ENCODE measurements at regions not wholly inside any gene's neighbourhood (a gene's known extent, or its start where the extent isn't known, plus 50 kb on each side); places are given as distances from the start of the nearest gene placed in this dataset.

DNA sequence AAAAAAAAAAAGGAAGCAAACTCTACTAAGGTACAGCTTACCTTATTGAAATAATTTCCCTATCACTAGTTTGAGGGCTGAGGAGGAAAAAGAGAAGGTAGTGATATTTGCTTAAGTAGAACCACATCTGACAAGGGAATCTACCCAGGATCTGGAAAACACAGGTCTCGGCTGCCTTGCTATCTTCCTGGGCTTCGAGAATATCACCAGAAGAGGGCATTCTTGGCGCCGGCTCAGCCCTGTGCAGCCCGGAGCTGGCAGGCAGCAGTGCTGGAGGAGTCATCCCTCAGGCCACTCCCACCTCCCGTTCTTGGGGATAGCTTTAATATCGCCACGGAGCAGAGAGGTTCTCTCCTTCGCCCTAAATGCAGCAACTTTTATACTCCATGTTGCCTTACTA, 1181.2 kb downstream of the VRK1 start:
- TF ChIP-seq YY1 (IDR thresholded peaks at IDR 0.05; ENCODE audit: insufficient read depth, insufficient read length): no peak
- TF ChIP-seq SUZ12 (IDR thresholded peaks at IDR 0.05; ENCODE audit: extremely low read depth, insufficient read depth, insufficient read length): no peak
- no peak for TF ChIP-seq ZNF274 (IDR thresholded peaks at IDR 0.05; ENCODE audit: low read depth, low read length)
